Upper lobe of left lung (tissue), 4 donors: ENCODE measurements at regions not wholly inside any gene's neighbourhood (a gene's known extent, or its start where the extent isn't known, plus 50 kb on each side); places are given as distances from the start of the nearest gene placed in this dataset.

ENCODE experiments used
- EP300 ChIP-seq, 4 donors: sonication (generic); formaldehyde crosslinking; IDR thresholded peaks; one replicate each; pipeline ENCODE4 v1.5.1; 2017; ENCODE audit warnings: antibody characterized with exemption in 4 of 4, control low read depth in 2 of 4
- POLR2A ChIP-seq, 4 donors: fragments of 450-650 bp; IDR thresholded peaks; one replicate each; pipeline ENCODE4 v1.5.1; 2016 to 2017; ENCODE audit warnings: antibody characterized with exemption in 4 of 4, mild to moderate bottlenecking in 2 of 4
- TF ChIP-seq, protein P1 (sequence below), 6 experiments: fragments of 450-650 bp in 4 of 6; fragments of 200-600 bp in 2 of 6; sonication (generic) in 2 of 6; IDR thresholded peaks; one replicate each; pipeline ENCODE4 v1.5.1; 2016 to 2019; ENCODE audit warnings: antibody characterized with exemption in 6 of 6

GRCh38 chr1:193525411-193525810 lies 339.0 kb upstream of the B3GALT2 start:
- TF ChIP-seq, protein P1, sequence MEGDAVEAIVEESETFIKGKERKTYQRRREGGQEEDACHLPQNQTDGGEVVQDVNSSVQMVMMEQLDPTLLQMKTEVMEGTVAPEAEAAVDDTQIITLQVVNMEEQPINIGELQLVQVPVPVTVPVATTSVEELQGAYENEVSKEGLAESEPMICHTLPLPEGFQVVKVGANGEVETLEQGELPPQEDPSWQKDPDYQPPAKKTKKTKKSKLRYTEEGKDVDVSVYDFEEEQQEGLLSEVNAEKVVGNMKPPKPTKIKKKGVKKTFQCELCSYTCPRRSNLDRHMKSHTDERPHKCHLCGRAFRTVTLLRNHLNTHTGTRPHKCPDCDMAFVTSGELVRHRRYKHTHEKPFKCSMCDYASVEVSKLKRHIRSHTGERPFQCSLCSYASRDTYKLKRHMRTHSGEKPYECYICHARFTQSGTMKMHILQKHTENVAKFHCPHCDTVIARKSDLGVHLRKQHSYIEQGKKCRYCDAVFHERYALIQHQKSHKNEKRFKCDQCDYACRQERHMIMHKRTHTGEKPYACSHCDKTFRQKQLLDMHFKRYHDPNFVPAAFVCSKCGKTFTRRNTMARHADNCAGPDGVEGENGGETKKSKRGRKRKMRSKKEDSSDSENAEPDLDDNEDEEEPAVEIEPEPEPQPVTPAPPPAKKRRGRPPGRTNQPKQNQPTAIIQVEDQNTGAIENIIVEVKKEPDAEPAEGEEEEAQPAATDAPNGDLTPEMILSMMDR (IDR thresholded peaks at IDR 0.05): no peak
- TF ChIP-seq POLR2A (IDR thresholded peaks at IDR 0.05) (no peak), EP300 (IDR thresholded peaks at IDR 0.05) (no peak)
